Dendritic cell treated with granulocyte-macrophage colony-stimulating factor and Interleukin-4, amounts not matched to agents 40 ng/mL and 50 ng/mL, for 4 days (primary cell): ENCODE measurements at regions not wholly inside any gene's neighbourhood (a gene's known extent, or its start where the extent isn't known, plus 50 kb on each side); places are given as distances from the start of the nearest gene placed in this dataset.

ENCODE experiments used
- H3K27ac Mint-ChIP-seq: one replicate; pipeline ENCODE4 v1.8.0; 2022; ENCODE audit warnings: mild to moderate bottlenecking, mixed read lengths
- H3K27me3 Mint-ChIP-seq: one replicate; pipeline ENCODE4 v1.8.0; 2022; ENCODE audit warnings: mild to moderate bottlenecking, mixed read lengths
- H3K36me3 Mint-ChIP-seq: one replicate; pipeline ENCODE4 v1.8.0; 2022; ENCODE audit warnings: low read depth, mixed read lengths
- H3K4me1 Mint-ChIP-seq: one replicate; pipeline ENCODE4 v1.8.0; 2022; ENCODE audit warnings: low read depth, mixed read lengths
- H3K4me3 Mint-ChIP-seq: one replicate; pipeline ENCODE4 v1.8.0; 2022; ENCODE audit warnings: mild to moderate bottlenecking, moderate library complexity, mixed read lengths
- H3K9me3 Mint-ChIP-seq: one replicate; pipeline ENCODE4 v1.8.0; 2022; ENCODE audit warnings: mixed read lengths
- intact Hi-C: fragments of 100-400 bp; cut with micrococcal nuclease; formaldehyde crosslinking; loops from one replicate; pipeline ENCODE4 v1.15.0; 2022

- intact Hi-C loops = no loop called here
- H3K36me3 Mint-ChIP-seq = no peaks in the 10 kb centered on the region
These were observed 191.7 kb upstream of the GSC start for GRCh38 chr14:94961386-94962165.

GRCh38 chr14:94960285-94961001 lies 190.5 kb upstream of the GSC start:
- no peaks in the 10 kb centered on the region for H3K9me3 Mint-ChIP-seq
- no peak overlapping the region for H3K4me3 Mint-ChIP-seq
- no peaks in the 10 kb centered on the region for H3K36me3 Mint-ChIP-seq
- H3K27ac Mint-ChIP-seq = no peak overlapping the region
- H3K4me1 Mint-ChIP-seq = no peaks in the 10 kb centered on the region
- H3K27me3 Mint-ChIP-seq = peaks cover 13% of the 10 kb centered on the region
- intact Hi-C loops = no loop called here

More at GRCh38 chr14:94961386-94962165, 191.7 kb upstream of the GSC start:
- Mint-ChIP-seq H3K9me3 (no peaks in the 10 kb centered on the region), H3K27me3 (peaks cover 13% of the 10 kb centered on the region), H3K27ac (no peak overlapping the region), H3K4me1 (no peaks in the 10 kb centered on the region), H3K4me3 (no peak overlapping the region)

- peaks cover 4% of the 10 kb centered on the region for H3K27me3 Mint-ChIP-seq
- intact Hi-C loops = no loop called here
- H3K36me3 Mint-ChIP-seq = no peaks in the 10 kb centered on the region
- no peaks in the 10 kb centered on the region for H3K4me1 Mint-ChIP-seq
- H3K27ac Mint-ChIP-seq = no peak overlapping the region
- no peak overlapping the region for H3K4me3 Mint-ChIP-seq
- no peaks in the 10 kb centered on the region for H3K9me3 Mint-ChIP-seq
These were observed 183.8 kb upstream of the GSC start for GRCh38 chr14:94953541-94954260.

GRCh38 chr14:94952097-94952496 lies 182.2 kb upstream of the GSC start:
- H3K9me3 Mint-ChIP-seq = no peaks in the 10 kb centered on the region
- H3K4me1 Mint-ChIP-seq = no peaks in the 10 kb centered on the region
- H3K36me3 Mint-ChIP-seq = no peaks in the 10 kb centered on the region

GRCh38 chr14:94946244-94946643 lies 176.3 kb upstream of the GSC start:
- no peak overlapping the region for H3K27ac Mint-ChIP-seq
- H3K4me1 Mint-ChIP-seq = no peaks in the 10 kb centered on the region
- H3K4me3 Mint-ChIP-seq = no peak overlapping the region
- no peaks in the 10 kb centered on the region for H3K9me3 Mint-ChIP-seq
- H3K36me3 Mint-ChIP-seq = no peaks in the 10 kb centered on the region
- peaks cover 3% of the 10 kb centered on the region for H3K27me3 Mint-ChIP-seq
- intact Hi-C loops = no loop called here

More at GRCh38 chr14:94952097-94952496, 182.2 kb upstream of the GSC start:
- Mint-ChIP-seq H3K27me3 (peaks cover 4% of the 10 kb centered on the region), H3K4me3 (no peak overlapping the region), H3K27ac (no peak overlapping the region)
- intact Hi-C loops = no loop called here

GRCh38 chr14:94945615-94946014 lies 175.7 kb upstream of the GSC start:
- Mint-ChIP-seq H3K9me3 (no peaks in the 10 kb centered on the region), H3K4me1 (no peaks in the 10 kb centered on the region), H3K4me3 (no peak overlapping the region), H3K36me3 (no peaks in the 10 kb centered on the region), H3K27ac (no peak overlapping the region), H3K27me3 (peaks cover 2% of the 10 kb centered on the region)
- intact Hi-C loops = no loop called here

GRCh38 chr14:94944636-94945258 lies 174.8 kb upstream of the GSC start:
- H3K27me3 Mint-ChIP-seq = no peaks in the 10 kb centered on the region
- H3K9me3 Mint-ChIP-seq = no peaks in the 10 kb centered on the region
- intact Hi-C loops = no loop called here
- H3K4me1 Mint-ChIP-seq = no peaks in the 10 kb centered on the region
- no peak overlapping the region for H3K4me3 Mint-ChIP-seq
- H3K36me3 Mint-ChIP-seq = no peaks in the 10 kb centered on the region
- no peak overlapping the region for H3K27ac Mint-ChIP-seq

GRCh38 chr14:94942601-94943000 lies 172.7 kb upstream of the GSC start:
- H3K27ac Mint-ChIP-seq = no peak overlapping the region
- H3K27me3 Mint-ChIP-seq = no peaks in the 10 kb centered on the region
- no peak overlapping the region for H3K4me3 Mint-ChIP-seq
- no peaks in the 10 kb centered on the region for H3K36me3 Mint-ChIP-seq
- intact Hi-C loops = no loop called here
- H3K4me1 Mint-ChIP-seq = no peaks in the 10 kb centered on the region
- no peaks in the 10 kb centered on the region for H3K9me3 Mint-ChIP-seq

- Mint-ChIP-seq H3K27me3 (no peaks in the 10 kb centered on the region), H3K9me3 (no peaks in the 10 kb centered on the region), H3K36me3 (no peaks in the 10 kb centered on the region), H3K4me1 (no peaks in the 10 kb centered on the region), H3K27ac (no peak overlapping the region), H3K4me3 (no peak overlapping the region)
- intact Hi-C loops = no loop called here
These were observed 171.4 kb upstream of the GSC start for GRCh38 chr14:94941311-94941710.

GRCh38 chr14:94940263-94940993 lies 170.5 kb upstream of the GSC start:
- intact Hi-C loops = no loop called here
- H3K9me3 Mint-ChIP-seq = no peaks in the 10 kb centered on the region
- H3K27ac Mint-ChIP-seq = no peak overlapping the region
- no peaks in the 10 kb centered on the region for H3K27me3 Mint-ChIP-seq
- no peak overlapping the region for H3K4me3 Mint-ChIP-seq
- no peaks in the 10 kb centered on the region for H3K4me1 Mint-ChIP-seq
- H3K36me3 Mint-ChIP-seq = no peaks in the 10 kb centered on the region

GRCh38 chr14:94938016-94938415 lies 168.1 kb upstream of the GSC start:
- Mint-ChIP-seq H3K4me1 (no peaks in the 10 kb centered on the region), H3K27me3 (no peaks in the 10 kb centered on the region), H3K4me3 (no peak overlapping the region), H3K36me3 (no peaks in the 10 kb centered on the region), H3K27ac (no peak overlapping the region), H3K9me3 (no peaks in the 10 kb centered on the region)
- intact Hi-C loops = no loop called here

- Mint-ChIP-seq H3K36me3 (no peaks in the 10 kb centered on the region), H3K27ac (no peak overlapping the region), H3K4me3 (no peak overlapping the region), H3K4me1 (no peaks in the 10 kb centered on the region), H3K9me3 (no peaks in the 10 kb centered on the region), H3K27me3 (no peaks in the 10 kb centered on the region)
- intact Hi-C loops = no loop called here
These were observed 167.2 kb upstream of the GSC start for GRCh38 chr14:94936901-94937685.

- H3K4me3 Mint-ChIP-seq = no peak overlapping the region
- intact Hi-C loops = no loop called here
- H3K4me1 Mint-ChIP-seq = no peaks in the 10 kb centered on the region
- H3K9me3 Mint-ChIP-seq = no peaks in the 10 kb centered on the region
- H3K27me3 Mint-ChIP-seq = no peaks in the 10 kb centered on the region
- no peaks in the 10 kb centered on the region for H3K36me3 Mint-ChIP-seq
- no peak overlapping the region for H3K27ac Mint-ChIP-seq
These were observed 166.5 kb upstream of the GSC start for GRCh38 chr14:94936401-94936892.
